Dermis microvascular lymphatic vessel endothelial cell (primary cell): ENCODE measurements at regions not wholly inside any gene's neighbourhood (a gene's known extent, or its start where the extent isn't known, plus 50 kb on each side); places are given as distances from the start of the nearest gene placed in this dataset.

Experiments
- DNase-seq, 2 donors: peaks; one replicate each; pipeline versions ENCODE4 v3.0.0 to v3.0.0-alpha.2; 2010; ENCODE audit warnings: low read depth in 2 of 2

- no peak for DNase-seq
Observed at GRCh38 chr14:98513558-98513957, 758.4 kb downstream of the BCL11B start.

GRCh38 chr14:98514016-98514415, 758.0 kb downstream of the BCL11B start:
- no peak for DNase-seq

DNA sequence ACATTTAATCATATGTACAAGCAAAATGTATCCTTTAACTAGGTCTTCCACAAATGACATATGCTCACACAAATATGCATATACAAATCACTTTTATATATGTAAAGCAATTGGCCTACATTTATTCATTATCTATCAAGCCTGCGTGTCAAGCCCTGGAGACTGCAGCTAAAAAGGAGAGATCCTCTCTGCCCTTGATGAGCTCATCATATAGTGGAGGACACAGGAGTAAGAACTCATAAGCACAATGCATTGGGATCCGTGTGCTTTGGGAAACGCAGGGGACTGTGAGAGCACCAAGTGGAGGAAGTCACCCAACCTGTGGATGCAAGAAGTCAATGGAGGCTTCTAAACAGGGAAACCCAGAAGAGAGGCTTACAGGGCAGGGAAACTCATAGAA, 735.7 kb downstream of the BCL11B start:
- no peak for DNase-seq

GRCh38 chr14:98542316-98542715, 729.7 kb downstream of the BCL11B start:
- DNase-seq: no peak

DNA sequence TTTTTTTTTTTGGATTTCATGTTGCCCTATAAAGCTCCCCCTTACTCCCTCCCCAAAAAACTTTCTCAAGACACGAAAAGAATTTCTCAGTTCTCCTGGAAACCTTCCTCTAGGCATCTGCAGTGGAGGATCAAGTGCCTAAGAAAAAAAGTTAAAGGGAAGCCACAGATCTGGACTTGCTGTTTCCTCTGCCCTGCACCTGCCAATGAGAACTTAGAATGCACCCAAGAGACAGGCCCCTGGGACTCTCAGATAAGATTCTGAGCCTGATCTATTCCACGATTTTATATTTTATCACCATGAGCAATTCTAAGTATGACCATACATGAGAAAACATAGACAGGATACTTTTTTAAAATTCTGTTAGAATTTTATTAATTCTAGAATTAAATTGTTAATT, 728.9 kb downstream of the BCL11B start:
- DNase-seq: no peak

DNA sequence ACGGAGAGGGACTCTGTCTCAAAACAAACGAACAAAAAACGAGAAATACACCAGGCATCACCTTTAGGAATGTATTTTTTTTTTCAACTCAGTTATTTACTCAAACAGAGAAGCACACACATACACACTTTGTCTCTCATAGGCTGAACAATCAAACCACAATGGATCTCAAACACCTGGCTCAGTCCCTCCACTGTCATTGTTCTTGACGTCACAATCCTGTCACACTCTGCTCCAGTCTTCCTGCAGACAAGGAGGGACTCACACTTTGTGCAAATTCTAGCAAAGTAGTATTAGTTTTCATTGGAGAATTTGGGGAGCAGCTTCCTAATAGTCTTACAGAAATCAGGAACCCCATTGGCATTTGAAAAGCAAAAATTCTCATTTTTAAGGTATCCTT, 727.8 kb downstream of the BCL11B start:
- no peak for DNase-seq

GRCh38 chr14:98545181-98545580, 726.8 kb downstream of the BCL11B start:
- no peak for DNase-seq

GRCh38 chr14:98548071-98548686, 723.8 kb downstream of the BCL11B start:
- DNase-seq: no peak

GRCh38 chr14:98551028-98551427, 721.0 kb downstream of the BCL11B start:
- no peak for DNase-seq

DNA sequence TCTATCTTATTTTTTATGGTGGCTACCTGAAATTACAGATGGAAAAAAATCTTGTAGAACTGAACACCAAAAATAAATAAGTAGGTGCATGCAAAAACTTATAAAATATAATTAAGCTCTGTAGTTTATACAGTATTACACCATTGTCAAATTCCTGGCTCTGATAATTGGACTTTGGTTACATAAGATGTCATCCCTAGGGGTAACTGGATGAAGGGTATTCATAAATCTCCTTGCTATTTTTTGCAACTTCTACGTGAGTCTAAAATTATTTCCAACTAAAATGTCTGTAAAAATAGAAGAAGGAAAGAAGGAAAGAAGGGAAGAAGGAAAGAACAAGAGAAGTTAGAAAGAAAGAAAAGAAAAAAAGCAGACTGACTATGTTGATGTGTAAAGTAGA, 716.6 kb downstream of the BCL11B start:
- no peak for DNase-seq

GRCh38 chr14:98564006-98564405, 708.0 kb downstream of the BCL11B start:
- DNase-seq: no peak

DNA sequence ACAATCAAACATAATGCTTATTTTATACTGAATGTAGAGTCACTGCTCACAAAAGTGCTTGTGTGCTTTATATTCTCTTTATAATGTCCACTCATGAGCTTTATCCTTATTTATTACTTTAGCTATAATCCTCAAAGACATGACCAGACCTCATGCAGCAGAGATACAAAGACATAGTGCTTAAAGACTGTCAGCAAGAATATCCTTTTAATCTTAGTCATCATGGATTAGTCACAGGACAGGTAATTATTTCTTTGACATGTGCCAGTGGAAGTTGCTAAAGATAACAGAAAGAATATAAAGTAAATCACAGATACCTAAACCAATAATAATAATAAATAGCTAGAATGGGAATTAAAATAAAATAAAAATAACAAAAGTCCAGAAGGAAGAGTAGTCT, 707.5 kb downstream of the BCL11B start:
- no peak for DNase-seq

GRCh38 chr14:98571104-98571503, 700.9 kb downstream of the BCL11B start:
- no peak for DNase-seq

DNA sequence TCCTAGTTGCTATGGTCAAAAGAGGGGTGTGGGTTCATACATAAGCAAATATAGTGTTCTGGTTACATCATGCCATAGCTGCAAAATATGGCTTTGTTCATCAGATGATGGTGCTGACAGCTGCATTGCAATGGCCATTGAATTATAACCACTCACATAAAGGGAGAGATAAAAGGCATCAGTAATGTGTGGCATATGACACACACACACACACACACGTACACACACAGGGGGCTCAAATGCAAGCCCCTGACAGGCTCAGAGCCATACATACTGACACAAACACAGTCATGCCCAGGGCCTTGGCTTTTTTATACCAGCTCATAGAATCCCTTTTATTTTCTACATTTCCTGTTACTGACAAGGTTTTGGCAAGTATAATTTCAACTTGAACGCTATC, 698.9 kb downstream of the BCL11B start:
- DNase-seq: no peak

GRCh38 chr14:98576463-98576862, 695.5 kb downstream of the BCL11B start:
- DNase-seq: no peak

GRCh38 chr14:98578204-98578603, 693.8 kb downstream of the BCL11B start:
- DNase-seq: no peak

GRCh38 chr14:98579140-98579539, 692.9 kb downstream of the BCL11B start:
- no peak for DNase-seq

GRCh38 chr14:98580131-98580678, 691.8 kb downstream of the BCL11B start:
- no peak for DNase-seq

DNA sequence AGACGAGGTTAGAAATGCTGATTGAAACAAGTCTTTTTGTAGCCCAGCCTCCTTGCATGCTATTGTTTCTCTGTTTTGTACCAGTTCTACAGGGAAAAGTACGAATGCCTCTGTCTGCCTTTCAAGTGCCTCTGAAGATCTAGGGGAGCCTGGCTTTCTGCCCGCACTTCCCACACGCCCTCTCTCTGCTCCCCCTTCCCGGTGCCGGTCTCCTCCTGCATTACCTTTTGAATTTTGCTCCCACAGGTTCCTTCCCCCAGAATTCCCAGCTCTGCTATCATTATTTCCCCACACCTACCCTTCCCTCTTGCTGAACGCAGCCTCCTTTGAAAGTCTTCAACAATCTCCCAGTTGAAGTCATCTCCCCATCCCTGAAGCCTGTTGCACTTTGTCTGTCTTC, 689.7 kb downstream of the BCL11B start:
- no peak for DNase-seq

DNA sequence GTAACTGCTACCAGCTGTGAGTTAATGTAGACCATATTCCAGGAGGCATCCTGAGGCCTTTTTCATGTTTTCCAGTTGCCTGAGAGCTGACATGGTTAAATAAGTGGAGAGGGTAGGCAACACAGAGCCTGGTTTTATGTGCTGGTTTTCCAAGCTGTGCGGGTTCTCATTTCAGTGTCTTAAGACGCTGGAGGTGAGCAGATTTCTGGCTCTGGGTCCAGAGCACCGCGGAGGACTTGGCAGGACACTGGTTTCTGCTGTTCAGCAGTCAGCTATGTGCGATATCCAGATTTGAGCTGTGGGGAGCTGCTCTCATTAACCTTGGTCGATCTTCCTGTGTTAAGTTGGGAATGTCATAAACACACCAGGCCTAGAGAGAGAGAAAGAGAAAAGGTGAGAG, 680.8 kb downstream of the BCL11B start:
- DNase-seq: no peak

GRCh38 chr14:98592611-98593170, 679.3 kb downstream of the BCL11B start:
- no peak for DNase-seq

DNA sequence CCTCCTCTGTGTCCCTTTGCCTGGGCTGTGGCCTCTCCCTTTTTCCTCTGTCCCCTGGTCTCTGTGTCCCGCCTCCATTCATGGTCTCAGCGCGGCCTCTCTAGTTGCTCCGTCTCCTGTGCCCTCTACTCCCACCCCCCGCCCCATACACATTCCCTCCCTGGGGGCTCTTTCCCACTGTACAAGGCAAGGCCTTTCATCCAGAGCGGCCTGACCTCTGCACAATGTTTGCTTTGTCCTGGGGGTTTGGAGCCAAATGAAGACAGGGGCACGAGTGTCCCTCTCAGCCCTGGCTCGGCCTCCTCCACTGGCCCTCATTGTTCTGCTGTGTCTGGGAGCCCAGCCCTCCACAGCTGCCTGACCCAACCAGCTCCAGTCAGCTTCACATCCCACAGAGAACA, 678.6 kb downstream of the BCL11B start:
- no peak for DNase-seq

GRCh38 chr14:98594156-98594555, 677.8 kb downstream of the BCL11B start:
- no peak for DNase-seq

GRCh38 chr14:98598576-98598975, 673.4 kb downstream of the BCL11B start:
- DNase-seq: no peak
